Activated CD8-positive, alpha-beta memory T cell treated with anti-CD3 and anti-CD28 coated beads, Interleukin-2, amount 10 ng/mL, durations not matched to agents 7 days and 5 days (primary cell): ENCODE measurements at regions not wholly inside any gene's neighbourhood (a gene's known extent, or its start where the extent isn't known, plus 50 kb on each side); places are given as distances from the start of the nearest gene placed in this dataset.

Experiments
- ATAC-seq: fragments of 150-1000 bp; cut with Tn5 transposase; one replicate; pipeline ENCODE4 v1.10.0; 2021; ENCODE audit warnings: moderate library complexity
- CTCF ChIA-PET: fragments of 350-600 bp; sonication (Branson Sonifier 250); formaldehyde crosslinking; loops from one replicate; lab custom pipeline; 2021; ENCODE audit warnings: antibody characterized with exemption; lab: Charles Lee
- DNase-seq: peaks from one replicate; pipeline ENCODE4 v3.0.0-alpha.2; 2020
- H3K27ac Mint-ChIP-seq: one replicate; pipeline ENCODE4 v1.8.0; 2021; ENCODE audit warnings: mild to moderate bottlenecking, mixed read lengths
- H3K27me3 Mint-ChIP-seq: one replicate; pipeline ENCODE4 v1.8.0; 2021; ENCODE audit warnings: mixed read lengths
- H3K36me3 Mint-ChIP-seq: one replicate; pipeline ENCODE4 v1.8.0; 2021; ENCODE audit warnings: mild to moderate bottlenecking, mixed read lengths
- H3K4me1 Mint-ChIP-seq: one replicate; pipeline ENCODE4 v1.8.0; 2021; ENCODE audit warnings: mixed read lengths
- H3K4me3 Mint-ChIP-seq: one replicate; pipeline ENCODE4 v1.8.0; 2021; ENCODE audit warnings: mild to moderate bottlenecking, moderate library complexity, mixed read lengths
- H3K9me3 Mint-ChIP-seq: one replicate; pipeline ENCODE4 v1.8.0; 2022; ENCODE audit warnings: low read depth, mixed read lengths

- H3K36me3 Mint-ChIP-seq = peaks cover 4% of the 10 kb centered on the region
- no peak for ATAC-seq
- peaks cover 2% of the 10 kb centered on the region for H3K9me3 Mint-ChIP-seq
- no peaks in the 10 kb centered on the region for H3K27me3 Mint-ChIP-seq
- CTCF ChIA-PET = no interaction called here
- H3K27ac Mint-ChIP-seq = no peak overlapping the region
- H3K4me1 Mint-ChIP-seq = no peaks in the 10 kb centered on the region
- no peak for DNase-seq
- H3K4me3 Mint-ChIP-seq = no peak overlapping the region
Observed at GRCh38 chrX:131724292-131724691, 180.4 kb downstream of the OR13H1 start.

- Mint-ChIP-seq H3K4me1 (no peaks in the 10 kb centered on the region), H3K36me3 (peaks cover 4% of the 10 kb centered on the region), H3K4me3 (no peak overlapping the region), H3K9me3 (peaks cover 2% of the 10 kb centered on the region), H3K27ac (no peak overlapping the region), H3K27me3 (no peaks in the 10 kb centered on the region)
- DNase-seq (no peak), ATAC-seq (no peak)
- CTCF ChIA-PET = no interaction called here
Observed at GRCh38 chrX:131725001-131725654, 181.3 kb downstream of the OR13H1 start.

GRCh38 chrX:131727778-131728177 lies 183.9 kb downstream of the OR13H1 start:
- Mint-ChIP-seq H3K4me1 (no peaks in the 10 kb centered on the region), H3K9me3 (peaks cover 2% of the 10 kb centered on the region), H3K27ac (no peak overlapping the region), H3K36me3 (peaks cover 4% of the 10 kb centered on the region), H3K27me3 (no peaks in the 10 kb centered on the region), H3K4me3 (no peak overlapping the region)
- ATAC-seq (no peak), DNase-seq (no peak)
- CTCF ChIA-PET = no interaction called here

- Mint-ChIP-seq H3K4me3 (no peak overlapping the region), H3K27me3 (no peaks in the 10 kb centered on the region), H3K4me1 (no peaks in the 10 kb centered on the region), H3K36me3 (peaks cover 6% of the 10 kb centered on the region), H3K9me3 (peaks cover 2% of the 10 kb centered on the region), H3K27ac (no peak overlapping the region)
- no peak for DNase-seq
- ATAC-seq = no peak
- CTCF ChIA-PET = no interaction called here
Observed at GRCh38 chrX:131728295-131729145, 184.6 kb downstream of the OR13H1 start.

- no peak overlapping the region for H3K4me3 Mint-ChIP-seq
- no peak for ATAC-seq
- DNase-seq = no peak
- no peaks in the 10 kb centered on the region for H3K27me3 Mint-ChIP-seq
- H3K4me1 Mint-ChIP-seq = no peaks in the 10 kb centered on the region
- no peak overlapping the region for H3K27ac Mint-ChIP-seq
- H3K9me3 Mint-ChIP-seq = peaks cover 2% of the 10 kb centered on the region
- CTCF ChIA-PET = no interaction called here
- peaks cover 7% of the 10 kb centered on the region for H3K36me3 Mint-ChIP-seq
Observed at GRCh38 chrX:131729295-131729694, 185.4 kb downstream of the OR13H1 start.

GRCh38 chrX:131734621-131735020 lies 190.7 kb downstream of the OR13H1 start:
- Mint-ChIP-seq H3K27ac (no peak overlapping the region), H3K27me3 (no peaks in the 10 kb centered on the region), H3K4me1 (no peaks in the 10 kb centered on the region), H3K36me3 (peaks cover 3% of the 10 kb centered on the region), H3K4me3 (no peak overlapping the region), H3K9me3 (peaks cover under 1% of the 10 kb centered on the region)
- ATAC-seq = no peak
- DNase-seq = no peak
- CTCF ChIA-PET = no interaction called here

GRCh38 chrX:131735127-131735526 lies 191.3 kb downstream of the OR13H1 start:
- Mint-ChIP-seq H3K4me1 (no peaks in the 10 kb centered on the region), H3K4me3 (no peak overlapping the region), H3K27ac (no peak overlapping the region), H3K27me3 (no peaks in the 10 kb centered on the region), H3K9me3 (peaks cover 2% of the 10 kb centered on the region), H3K36me3 (peaks cover 5% of the 10 kb centered on the region)
- DNase-seq = no peak
- ATAC-seq = no peak
- CTCF ChIA-PET = no interaction called here

GRCh38 chrX:131739823-131740222 lies 195.9 kb downstream of the OR13H1 start:
- Mint-ChIP-seq H3K27me3 (no peaks in the 10 kb centered on the region), H3K9me3 (peaks cover 2% of the 10 kb centered on the region), H3K27ac (no peak overlapping the region), H3K4me3 (no peak overlapping the region), H3K4me1 (no peaks in the 10 kb centered on the region), H3K36me3 (peaks cover 12% of the 10 kb centered on the region)
- CTCF ChIA-PET = no interaction called here
- no peak for ATAC-seq
- DNase-seq = no peak

- no peak for DNase-seq
- H3K4me1 Mint-ChIP-seq = no peaks in the 10 kb centered on the region
- H3K27me3 Mint-ChIP-seq = no peaks in the 10 kb centered on the region
- no peak for ATAC-seq
- no peak overlapping the region for H3K4me3 Mint-ChIP-seq
- peaks cover 2% of the 10 kb centered on the region for H3K9me3 Mint-ChIP-seq
- CTCF ChIA-PET = no interaction called here
- no peak overlapping the region for H3K27ac Mint-ChIP-seq
- peaks cover 12% of the 10 kb centered on the region for H3K36me3 Mint-ChIP-seq
Observed at GRCh38 chrX:131741103-131741581, 197.3 kb downstream of the OR13H1 start.

- Mint-ChIP-seq H3K9me3 (no peaks in the 10 kb centered on the region), H3K27ac (no peak overlapping the region), H3K36me3 (peaks cover 8% of the 10 kb centered on the region), H3K27me3 (no peaks in the 10 kb centered on the region), H3K4me1 (no peaks in the 10 kb centered on the region), H3K4me3 (no peak overlapping the region)
- ATAC-seq = no peak
- no peak for DNase-seq
- CTCF ChIA-PET = no interaction called here
Observed at GRCh38 chrX:131745942-131746489, 202.1 kb downstream of the OR13H1 start.

- Mint-ChIP-seq H3K36me3 (peaks cover 5% of the 10 kb centered on the region), H3K9me3 (no peaks in the 10 kb centered on the region), H3K27me3 (no peaks in the 10 kb centered on the region), H3K4me1 (no peaks in the 10 kb centered on the region), H3K4me3 (no peak overlapping the region), H3K27ac (no peak overlapping the region)
- CTCF ChIA-PET = no interaction called here
- no peak for DNase-seq
- ATAC-seq = no peak
Observed at GRCh38 chrX:131746491-131746968, 202.7 kb downstream of the OR13H1 start.

GRCh38 chrX:131747173-131747572 lies 203.3 kb downstream of the OR13H1 start:
- DNase-seq = no peak

GRCh38 chrX:131752493-131753198 lies 208.8 kb downstream of the OR13H1 start:
- DNase-seq = no peak

More at GRCh38 chrX:131747173-131747572, 203.3 kb downstream of the OR13H1 start:
- no peaks in the 10 kb centered on the region for H3K4me1 Mint-ChIP-seq
- peaks cover 5% of the 10 kb centered on the region for H3K36me3 Mint-ChIP-seq
- H3K4me3 Mint-ChIP-seq = no peak overlapping the region
- no peaks in the 10 kb centered on the region for H3K9me3 Mint-ChIP-seq
- CTCF ChIA-PET = no interaction called here
- no peak overlapping the region for H3K27ac Mint-ChIP-seq
- no peaks in the 10 kb centered on the region for H3K27me3 Mint-ChIP-seq
- ATAC-seq = no peak

More at GRCh38 chrX:131752493-131753198, 208.8 kb downstream of the OR13H1 start:
- Mint-ChIP-seq H3K27me3 (no peaks in the 10 kb centered on the region), H3K27ac (no peak overlapping the region), H3K4me1 (no peaks in the 10 kb centered on the region), H3K9me3 (no peaks in the 10 kb centered on the region), H3K4me3 (no peak overlapping the region), H3K36me3 (peaks cover 8% of the 10 kb centered on the region)
- no peak for ATAC-seq
- CTCF ChIA-PET = no interaction called here
